Peyer's patch (tissue), 4 donors: ENCODE measurements at regions not wholly inside any gene's neighbourhood (a gene's known extent, or its start where the extent isn't known, plus 50 kb on each side); places are given as distances from the start of the nearest gene placed in this dataset.
A peak's percentile ranks its signal among the peaks of the same experiment; 100 is the strongest.

ENCODE experiments used
- DNase-seq, 3 donors: peaks; one replicate each; pipeline ENCODE4 v3.0.0-alpha.2; 2017 to 2019
- H3K27ac ChIP-seq, 4 donors: fragments of 200-600 bp; sonication (generic); one replicate each; pipeline ENCODE4 v1.5.1; 2016 to 2019
- H3K27me3 ChIP-seq, 2 donors: fragments of 200-600 bp; sonication (generic); one replicate each; pipeline ENCODE4 v1.5.1; 2019
- H3K36me3 ChIP-seq, 3 donors: fragments of 200-600 bp; sonication (generic); one replicate each; pipeline ENCODE4 v1.5.1; 2016 to 2019
- H3K4me1 ChIP-seq, 4 donors: fragments of 200-600 bp; sonication (generic); one replicate each; pipeline ENCODE4 v1.5.1; 2016 to 2019
- H3K4me3 ChIP-seq, 4 donors: fragments of 200-600 bp; sonication (generic); 1 replicate in 3 of 4; 2 replicates in 1 of 4; pipeline ENCODE4 v1.5.1; 2016 to 2019; ENCODE audit warnings: mild to moderate bottlenecking in 1 of 4
- H3K9me3 ChIP-seq, 4 donors: fragments of 200-600 bp; sonication (generic); one replicate each; pipeline ENCODE4 v1.5.1; 2016 to 2019; ENCODE audit warnings: mild to moderate bottlenecking in 1 of 4
- CTCF ChIP-seq, 6 experiments: fragments of 450-650 bp in 4 of 6; fragments of 200-600 bp in 2 of 6; sonication (generic) in 1 of 6; IDR thresholded peaks; one replicate each; pipeline ENCODE4 v1.5.1; 2017 to 2019; ENCODE audit warnings: antibody characterized with exemption in 6 of 6, mild to moderate bottlenecking in 3 of 6, moderate library complexity in 1 of 6
- POLR2A ChIP-seq, 2 donors: fragments of 450-650 bp; IDR thresholded peaks; one replicate each; pipeline ENCODE4 v1.5.1; 2017; ENCODE audit warnings: antibody characterized with exemption in 2 of 2, mild to moderate bottlenecking in 2 of 2, moderate library complexity in 2 of 2

- H3K9me3 ChIP-seq: peaks cover 0 to 2% (median 0%) of the 10 kb centered on the region in 4 donors
Measured at GRCh38 chr19:22545751-22546150, 88.4 kb upstream of the ZNF492 start.

GRCh38 chr19:22533761-22534160 lies 100.4 kb upstream of the ZNF492 start:
- Histone ChIP-seq H3K27me3 (no peaks in the 10 kb centered on the region), H3K4me1 (no peaks in the 10 kb centered on the region), H3K9me3 (peaks cover 0 to 14% (median 0%) of the 10 kb centered on the region in 4 donors), H3K4me3 (no peak overlapping the region), H3K36me3 (no peaks in the 10 kb centered on the region), H3K27ac (no peak overlapping the region)
- DNase-seq: no peak
- no peak for TF ChIP-seq CTCF (IDR thresholded peaks at IDR 0.05)
- TF ChIP-seq POLR2A (IDR thresholded peaks at IDR 0.05): no peak

More at GRCh38 chr19:22545751-22546150, 88.4 kb upstream of the ZNF492 start:
- Histone ChIP-seq H3K27ac (no peak overlapping the region), H3K4me3 (no peak overlapping the region), H3K27me3 (no peaks in the 10 kb centered on the region), H3K36me3 (no peaks in the 10 kb centered on the region), H3K4me1 (no peaks in the 10 kb centered on the region)
- TF ChIP-seq POLR2A (IDR thresholded peaks at IDR 0.05) (no peak), CTCF (IDR thresholded peaks at IDR 0.05) (peak in 1 of 6 experiments; percentile 14)
- DNase-seq: no peak

GRCh38 chr19:22532388-22533300 lies 101.5 kb upstream of the ZNF492 start:
- H3K27ac ChIP-seq: peak overlapping the region in 1 of 4 donors; percentile 17
- peak in 2 of 3 donors; percentile 22 to 61 for DNase-seq
- H3K36me3 ChIP-seq: no peaks in the 10 kb centered on the region
- no peaks in the 10 kb centered on the region for H3K4me1 ChIP-seq
- TF ChIP-seq POLR2A (IDR thresholded peaks at IDR 0.05) (no peak), CTCF (IDR thresholded peaks at IDR 0.05) (no peak)
- peaks cover 0 to 17% (median 0%) of the 10 kb centered on the region in 4 donors for H3K9me3 ChIP-seq
- H3K4me3 ChIP-seq: peak overlapping the region in 1 of 4 donors; percentile 38
- H3K27me3 ChIP-seq: no peaks in the 10 kb centered on the region

GRCh38 chr19:22530042-22530441 lies 104.1 kb upstream of the ZNF492 start:
- no peak for TF ChIP-seq CTCF (IDR thresholded peaks at IDR 0.05)
- TF ChIP-seq POLR2A (IDR thresholded peaks at IDR 0.05): no peak
- Histone ChIP-seq H3K27ac (no peak overlapping the region), H3K4me3 (no peak overlapping the region), H3K36me3 (no peaks in the 10 kb centered on the region), H3K9me3 (peaks cover 0 to 15% (median 0%) of the 10 kb centered on the region in 4 donors), H3K4me1 (no peaks in the 10 kb centered on the region), H3K27me3 (no peaks in the 10 kb centered on the region)
- no peak for DNase-seq

GRCh38 chr19:22528956-22529355 lies 105.2 kb upstream of the ZNF492 start:
- Histone ChIP-seq H3K9me3 (peaks cover 0 to 15% (median 0%) of the 10 kb centered on the region in 4 donors), H3K27ac (no peak overlapping the region), H3K4me3 (no peak overlapping the region), H3K27me3 (no peaks in the 10 kb centered on the region), H3K4me1 (no peaks in the 10 kb centered on the region), H3K36me3 (no peaks in the 10 kb centered on the region)
- DNase-seq: no peak
- TF ChIP-seq POLR2A (IDR thresholded peaks at IDR 0.05): no peak
- TF ChIP-seq CTCF (IDR thresholded peaks at IDR 0.05): no peak
